ENCODE measurements at regions not wholly inside any gene's neighbourhood (a gene's known extent, or its start where the extent isn't known, plus 50 kb on each side); places are given as distances from the start of the nearest gene placed in this dataset.

DNA sequence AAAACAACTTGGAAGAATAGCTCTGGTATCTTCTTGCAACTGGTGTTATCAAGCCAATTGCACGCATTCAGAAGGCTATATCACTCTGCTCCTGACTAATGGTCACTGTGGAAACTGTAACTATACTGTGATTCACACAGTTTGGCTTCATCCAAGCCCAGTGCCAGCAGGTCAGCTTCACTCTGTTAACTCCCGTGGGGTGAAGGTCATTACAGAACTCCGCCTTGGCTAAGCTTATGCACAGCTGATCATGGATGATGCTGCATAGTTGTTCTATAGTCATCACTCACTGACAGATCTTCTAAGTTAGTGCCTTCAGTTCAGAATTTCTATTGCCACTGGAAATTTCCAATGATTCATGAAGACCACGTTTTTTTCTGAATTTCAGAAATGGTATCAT, 497.2 kb upstream of the NETO1 start:
- TF ChIP-seq STAT1 (IDR thresholded peaks at IDR 0.05; ENCODE audit: unreplicated experiment) (no peak), ZNF114 (CRISPR knock-in tag; IDR thresholded peaks at IDR 0.05) (no peak), ZNF331 (CRISPR knock-in tag; IDR thresholded peaks at IDR 0.05; ENCODE audit: low read depth) (no peak), EZH2phosphoT487 (IDR thresholded peaks at IDR 0.05; ENCODE audit: unreplicated experiment) (no peak), EZH2 (IDR thresholded peaks at IDR 0.05; ENCODE audit: low read depth, unreplicated experiment) (no peak), CREB1 (CRISPR knock-in tag; IDR thresholded peaks at IDR 0.05; ENCODE audit: low read depth) (no peak), POLR2AphosphoS5 (IDR thresholded peaks at IDR 0.05; ENCODE audit: low read depth) (no peak)
- TF ChIP-seq, protein P1, sequence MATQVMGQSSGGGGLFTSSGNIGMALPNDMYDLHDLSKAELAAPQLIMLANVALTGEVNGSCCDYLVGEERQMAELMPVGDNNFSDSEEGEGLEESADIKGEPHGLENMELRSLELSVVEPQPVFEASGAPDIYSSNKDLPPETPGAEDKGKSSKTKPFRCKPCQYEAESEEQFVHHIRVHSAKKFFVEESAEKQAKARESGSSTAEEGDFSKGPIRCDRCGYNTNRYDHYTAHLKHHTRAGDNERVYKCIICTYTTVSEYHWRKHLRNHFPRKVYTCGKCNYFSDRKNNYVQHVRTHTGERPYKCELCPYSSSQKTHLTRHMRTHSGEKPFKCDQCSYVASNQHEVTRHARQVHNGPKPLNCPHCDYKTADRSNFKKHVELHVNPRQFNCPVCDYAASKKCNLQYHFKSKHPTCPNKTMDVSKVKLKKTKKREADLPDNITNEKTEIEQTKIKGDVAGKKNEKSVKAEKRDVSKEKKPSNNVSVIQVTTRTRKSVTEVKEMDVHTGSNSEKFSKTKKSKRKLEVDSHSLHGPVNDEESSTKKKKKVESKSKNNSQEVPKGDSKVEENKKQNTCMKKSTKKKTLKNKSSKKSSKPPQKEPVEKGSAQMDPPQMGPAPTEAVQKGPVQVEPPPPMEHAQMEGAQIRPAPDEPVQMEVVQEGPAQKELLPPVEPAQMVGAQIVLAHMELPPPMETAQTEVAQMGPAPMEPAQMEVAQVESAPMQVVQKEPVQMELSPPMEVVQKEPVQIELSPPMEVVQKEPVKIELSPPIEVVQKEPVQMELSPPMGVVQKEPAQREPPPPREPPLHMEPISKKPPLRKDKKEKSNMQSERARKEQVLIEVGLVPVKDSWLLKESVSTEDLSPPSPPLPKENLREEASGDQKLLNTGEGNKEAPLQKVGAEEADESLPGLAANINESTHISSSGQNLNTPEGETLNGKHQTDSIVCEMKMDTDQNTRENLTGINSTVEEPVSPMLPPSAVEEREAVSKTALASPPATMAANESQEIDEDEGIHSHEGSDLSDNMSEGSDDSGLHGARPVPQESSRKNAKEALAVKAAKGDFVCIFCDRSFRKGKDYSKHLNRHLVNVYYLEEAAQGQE (IDR thresholded peaks at IDR 0.05; ENCODE audit: unreplicated experiment), result no peak
- TF ChIP-seq, protein P2, sequence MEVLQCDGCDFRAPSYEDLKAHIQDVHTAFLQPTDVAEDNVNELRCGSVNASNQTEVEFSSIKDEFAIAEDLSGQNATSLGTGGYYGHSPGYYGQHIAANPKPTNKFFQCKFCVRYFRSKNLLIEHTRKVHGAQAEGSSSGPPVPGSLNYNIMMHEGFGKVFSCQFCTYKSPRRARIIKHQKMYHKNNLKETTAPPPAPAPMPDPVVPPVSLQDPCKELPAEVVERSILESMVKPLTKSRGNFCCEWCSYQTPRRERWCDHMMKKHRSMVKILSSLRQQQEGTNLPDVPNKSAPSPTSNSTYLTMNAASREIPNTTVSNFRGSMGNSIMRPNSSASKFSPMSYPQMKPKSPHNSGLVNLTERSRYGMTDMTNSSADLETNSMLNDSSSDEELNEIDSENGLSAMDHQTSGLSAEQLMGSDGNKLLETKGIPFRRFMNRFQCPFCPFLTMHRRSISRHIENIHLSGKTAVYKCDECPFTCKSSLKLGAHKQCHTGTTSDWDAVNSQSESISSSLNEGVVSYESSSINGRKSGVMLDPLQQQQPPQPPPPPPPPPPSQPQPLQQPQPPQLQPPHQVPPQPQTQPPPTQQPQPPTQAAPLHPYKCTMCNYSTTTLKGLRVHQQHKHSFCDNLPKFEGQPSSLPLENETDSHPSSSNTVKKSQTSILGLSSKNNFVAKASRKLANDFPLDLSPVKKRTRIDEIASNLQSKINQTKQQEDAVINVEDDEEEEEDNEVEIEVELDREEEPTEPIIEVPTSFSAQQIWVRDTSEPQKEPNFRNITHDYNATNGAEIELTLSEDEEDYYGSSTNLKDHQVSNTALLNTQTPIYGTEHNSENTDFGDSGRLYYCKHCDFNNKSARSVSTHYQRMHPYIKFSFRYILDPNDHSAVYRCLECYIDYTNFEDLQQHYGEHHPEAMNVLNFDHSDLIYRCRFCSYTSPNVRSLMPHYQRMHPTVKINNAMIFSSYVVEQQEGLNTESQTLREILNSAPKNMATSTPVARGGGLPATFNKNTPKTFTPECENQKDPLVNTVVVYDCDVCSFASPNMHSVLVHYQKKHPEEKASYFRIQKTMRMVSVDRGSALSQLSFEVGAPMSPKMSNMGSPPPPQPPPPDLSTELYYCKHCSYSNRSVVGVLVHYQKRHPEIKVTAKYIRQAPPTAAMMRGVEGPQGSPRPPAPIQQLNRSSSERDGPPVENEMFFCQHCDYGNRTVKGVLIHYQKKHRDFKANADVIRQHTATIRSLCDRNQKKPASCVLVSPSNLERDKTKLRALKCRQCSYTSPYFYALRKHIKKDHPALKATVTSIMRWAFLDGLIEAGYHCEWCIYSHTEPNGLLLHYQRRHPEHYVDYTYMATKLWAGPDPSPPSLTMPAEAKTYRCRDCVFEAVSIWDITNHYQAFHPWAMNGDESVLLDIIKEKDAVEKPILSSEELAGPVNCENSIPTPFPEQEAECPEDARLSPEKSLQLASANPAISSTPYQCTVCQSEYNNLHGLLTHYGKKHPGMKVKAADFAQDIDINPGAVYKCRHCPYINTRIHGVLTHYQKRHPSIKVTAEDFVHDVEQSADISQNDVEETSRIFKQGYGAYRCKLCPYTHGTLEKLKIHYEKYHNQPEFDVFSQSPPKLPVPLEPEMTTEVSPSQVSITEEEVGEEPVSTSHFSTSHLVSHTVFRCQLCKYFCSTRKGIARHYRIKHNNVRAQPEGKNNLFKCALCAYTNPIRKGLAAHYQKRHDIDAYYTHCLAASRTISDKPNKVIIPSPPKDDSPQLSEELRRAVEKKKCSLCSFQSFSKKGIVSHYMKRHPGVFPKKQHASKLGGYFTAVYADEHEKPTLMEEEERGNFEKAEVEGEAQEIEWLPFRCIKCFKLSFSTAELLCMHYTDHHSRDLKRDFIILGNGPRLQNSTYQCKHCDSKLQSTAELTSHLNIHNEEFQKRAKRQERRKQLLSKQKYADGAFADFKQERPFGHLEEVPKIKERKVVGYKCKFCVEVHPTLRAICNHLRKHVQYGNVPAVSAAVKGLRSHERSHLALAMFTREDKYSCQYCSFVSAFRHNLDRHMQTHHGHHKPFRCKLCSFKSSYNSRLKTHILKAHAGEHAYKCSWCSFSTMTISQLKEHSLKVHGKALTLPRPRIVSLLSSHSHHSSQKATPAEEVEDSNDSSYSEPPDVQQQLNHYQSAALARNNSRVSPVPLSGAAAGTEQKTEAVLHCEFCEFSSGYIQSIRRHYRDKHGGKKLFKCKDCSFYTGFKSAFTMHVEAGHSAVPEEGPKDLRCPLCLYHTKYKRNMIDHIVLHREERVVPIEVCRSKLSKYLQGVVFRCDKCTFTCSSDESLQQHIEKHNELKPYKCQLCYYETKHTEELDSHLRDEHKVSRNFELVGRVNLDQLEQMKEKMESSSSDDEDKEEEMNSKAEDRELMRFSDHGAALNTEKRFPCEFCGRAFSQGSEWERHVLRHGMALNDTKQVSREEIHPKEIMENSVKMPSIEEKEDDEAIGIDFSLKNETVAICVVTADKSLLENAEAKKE (CRISPR knock-in tag; IDR thresholded peaks at IDR 0.05), result no peak
- TF ChIP-seq, protein P3, sequence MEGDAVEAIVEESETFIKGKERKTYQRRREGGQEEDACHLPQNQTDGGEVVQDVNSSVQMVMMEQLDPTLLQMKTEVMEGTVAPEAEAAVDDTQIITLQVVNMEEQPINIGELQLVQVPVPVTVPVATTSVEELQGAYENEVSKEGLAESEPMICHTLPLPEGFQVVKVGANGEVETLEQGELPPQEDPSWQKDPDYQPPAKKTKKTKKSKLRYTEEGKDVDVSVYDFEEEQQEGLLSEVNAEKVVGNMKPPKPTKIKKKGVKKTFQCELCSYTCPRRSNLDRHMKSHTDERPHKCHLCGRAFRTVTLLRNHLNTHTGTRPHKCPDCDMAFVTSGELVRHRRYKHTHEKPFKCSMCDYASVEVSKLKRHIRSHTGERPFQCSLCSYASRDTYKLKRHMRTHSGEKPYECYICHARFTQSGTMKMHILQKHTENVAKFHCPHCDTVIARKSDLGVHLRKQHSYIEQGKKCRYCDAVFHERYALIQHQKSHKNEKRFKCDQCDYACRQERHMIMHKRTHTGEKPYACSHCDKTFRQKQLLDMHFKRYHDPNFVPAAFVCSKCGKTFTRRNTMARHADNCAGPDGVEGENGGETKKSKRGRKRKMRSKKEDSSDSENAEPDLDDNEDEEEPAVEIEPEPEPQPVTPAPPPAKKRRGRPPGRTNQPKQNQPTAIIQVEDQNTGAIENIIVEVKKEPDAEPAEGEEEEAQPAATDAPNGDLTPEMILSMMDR (conservative IDR thresholded peaks at IDR 0.05; ENCODE audit: low read depth in 2 of 2), result no peak
- no peak for ATAC-seq
- DNase-seq (ENCODE audit: low spot score), result no peak
- Histone ChIP-seq H3K27me3 (ENCODE audit: insufficient read depth) (no peaks in the 10 kb centered on the region), H3F3A (replicated peaks; ENCODE audit: low read depth) (no peaks in the 10 kb centered on the region), H3K36me3 (ENCODE audit: insufficient read depth) (no peaks in the 10 kb centered on the region), H4K20me1 (replicated peaks; ENCODE audit: insufficient read depth) (no peaks in the 10 kb centered on the region), H3K9me2 (ENCODE audit: insufficient read depth) (no peaks in the 10 kb centered on the region), H2AFZ (no peak overlapping the region), H3K4me3 (no peak overlapping the region), H3K27ac (ENCODE audit: low read depth) (no peak overlapping the region), H3K4me2 (no peak overlapping the region), H3K79me2 (replicated peaks; ENCODE audit: insufficient read depth) (no peaks in the 10 kb centered on the region), H3K4me1 (ENCODE audit: insufficient read depth) (no peaks in the 10 kb centered on the region)
- H3K36me3 Mint-ChIP-seq (ENCODE audit: low read depth), result no peaks in the 10 kb centered on the region
- H3K4me3 Mint-ChIP-seq, result no peak overlapping the region
- no peaks in the 10 kb centered on the region for H3K9me3 Mint-ChIP-seq
- H3K4me1 Mint-ChIP-seq, result no peaks in the 10 kb centered on the region
- H3K27me3 Mint-ChIP-seq (ENCODE audit: insufficient read depth, low read depth, poor library complexity), result no peaks in the 10 kb centered on the region
- H3K27ac Mint-ChIP-seq, result no peak overlapping the region

Measured in GM23338 (cell line).